ENCODE measurements at regions not wholly inside any gene's neighbourhood (a gene's known extent, or its start where the extent isn't known, plus 50 kb on each side); places are given as distances from the start of the nearest gene placed in this dataset.

GRCh38 chr5:154648229-154648628, 106.9 kb upstream of the LARP1 start:
- TF ChIP-seq POLR2A (IDR thresholded peaks at IDR 0.05; ENCODE audit: low read depth, low read length) (no peak), CTCF (IDR thresholded peaks at IDR 0.05; ENCODE audit: extremely low read depth in 1 of 2, insufficient read depth in 1 of 2, low read depth in 1 of 2, low read length in 2 of 2) (no peak), EZH2 (IDR thresholded peaks at IDR 0.05; ENCODE audit: borderline replicate concordance, low read depth, low read length, severe bottlenecking) (no peak), POLR2AphosphoS5 (IDR thresholded peaks at IDR 0.05; ENCODE audit: insufficient read depth, low read depth, low read length) (no peak), JUN (IDR thresholded peaks at IDR 0.05; ENCODE audit: borderline replicate concordance, insufficient read depth, insufficient read length, low read depth) (no peak), MYC (IDR thresholded peaks at IDR 0.05; ENCODE audit: low read depth, low read length) (no peak), GATA2 (IDR thresholded peaks at IDR 0.05; ENCODE audit: insufficient read depth, insufficient read length, low read depth, low read length) (no peak), MAX (IDR thresholded peaks at IDR 0.05; ENCODE audit: insufficient read depth, insufficient read length) (no peak)

All from endothelial cell of umbilical vein (primary cell).